HG02798 (cell line): ENCODE measurements at regions not wholly inside any gene's neighbourhood (a gene's known extent, or its start where the extent isn't known, plus 50 kb on each side); places are given as distances from the start of the nearest gene placed in this dataset.

Experiments
- ATAC-seq: cut with Tn5 transposase; IDR thresholded peaks from one replicate; pipeline ENCODE4 v1.9.1; 2021; ENCODE audit warnings: mild to moderate bottlenecking; ENCODE audit not compliant: unreplicated experiment, poor library complexity

DNA sequence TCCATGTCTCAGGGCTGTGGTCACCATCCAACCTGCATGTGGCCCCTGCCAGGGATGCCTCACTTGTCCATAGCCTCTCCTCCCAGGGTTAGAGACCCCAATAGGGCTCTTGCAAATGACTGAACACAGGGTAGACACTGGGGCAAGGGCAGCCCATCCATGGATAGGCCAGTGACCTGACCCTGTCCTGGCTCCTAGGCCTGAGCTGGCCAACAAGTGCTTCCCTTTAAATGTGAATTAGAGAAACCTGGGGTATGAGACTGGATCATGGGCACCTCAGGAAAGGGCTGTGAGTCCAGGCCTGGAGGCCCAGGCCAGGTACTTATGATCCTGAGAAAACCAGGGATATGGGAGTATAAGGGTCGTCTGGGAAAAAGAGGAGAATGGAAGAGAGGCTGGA, 64.5 kb downstream of the COPS8 start:
- ATAC-seq = no peak

- ATAC-seq = no peak
These were observed 65.2 kb downstream of the COPS8 start for GRCh38 chr2:237150831-237151375.

DNA sequence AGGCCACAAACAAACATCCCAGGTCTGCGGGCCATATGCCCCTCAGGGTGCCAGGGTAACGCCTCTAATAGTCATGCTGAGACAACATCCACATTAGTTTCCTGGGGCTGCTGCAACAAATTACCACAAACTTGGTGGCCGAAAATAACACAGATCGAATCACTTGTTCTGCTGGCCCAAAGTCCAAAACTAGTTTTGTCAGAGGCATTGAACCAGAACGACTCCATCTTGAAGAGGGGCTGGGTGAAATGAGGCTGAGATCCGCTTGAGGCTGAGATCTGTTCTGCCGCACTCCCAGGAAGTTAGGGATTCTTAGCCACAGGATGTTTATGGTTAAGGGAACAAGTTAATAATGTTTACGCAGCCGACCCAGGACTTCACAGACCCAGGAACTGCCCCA, 66.7 kb downstream of the COPS8 start:
- ATAC-seq = no peak

DNA sequence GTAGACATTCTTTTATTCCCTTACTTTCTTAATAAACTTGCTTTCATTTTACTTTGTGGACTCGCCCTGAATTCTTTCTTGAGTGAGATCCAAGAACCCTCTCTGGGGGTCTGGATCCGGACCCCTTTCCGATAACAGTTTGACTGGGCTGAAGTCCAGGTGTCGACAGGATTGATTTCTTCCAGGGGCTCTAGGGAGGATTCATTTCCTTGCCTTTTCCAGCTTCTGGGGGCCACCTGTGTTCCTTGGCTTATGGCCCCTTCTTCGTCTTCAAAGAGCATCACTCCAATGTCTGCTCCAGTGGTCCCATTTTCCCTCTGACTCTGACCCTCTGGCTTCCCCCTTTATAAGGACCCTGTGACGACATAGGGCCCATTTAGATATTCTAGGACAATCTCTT, 67.5 kb downstream of the COPS8 start:
- no peak for ATAC-seq

DNA sequence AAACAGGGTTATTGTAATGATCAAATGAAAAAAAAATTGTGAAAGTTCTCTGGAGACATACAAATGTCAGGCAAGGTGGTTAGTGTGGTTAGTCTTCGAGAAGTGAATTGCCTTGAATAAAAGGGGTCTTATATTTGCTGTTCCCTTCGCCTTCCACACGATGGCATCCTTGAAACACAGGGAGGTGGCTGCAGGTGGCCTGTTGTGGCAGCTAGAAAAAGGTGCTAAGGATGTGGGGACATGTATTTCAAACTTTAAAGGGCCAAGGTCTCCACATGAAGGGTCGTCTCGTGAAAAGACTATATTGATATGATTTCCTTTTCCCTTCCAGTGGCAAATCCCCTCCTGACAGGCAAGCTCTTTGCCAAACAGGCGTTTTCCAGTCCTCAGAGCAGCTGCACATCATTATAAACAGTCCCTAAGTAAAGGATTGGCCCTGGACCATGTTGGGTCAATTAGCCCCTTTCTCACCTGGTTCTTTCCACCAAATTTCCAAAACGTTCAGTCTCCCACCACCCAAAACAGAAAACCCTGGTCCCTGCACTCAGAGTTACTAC, 68.5 kb downstream of the COPS8 start:
- ATAC-seq = no peak

DNA sequence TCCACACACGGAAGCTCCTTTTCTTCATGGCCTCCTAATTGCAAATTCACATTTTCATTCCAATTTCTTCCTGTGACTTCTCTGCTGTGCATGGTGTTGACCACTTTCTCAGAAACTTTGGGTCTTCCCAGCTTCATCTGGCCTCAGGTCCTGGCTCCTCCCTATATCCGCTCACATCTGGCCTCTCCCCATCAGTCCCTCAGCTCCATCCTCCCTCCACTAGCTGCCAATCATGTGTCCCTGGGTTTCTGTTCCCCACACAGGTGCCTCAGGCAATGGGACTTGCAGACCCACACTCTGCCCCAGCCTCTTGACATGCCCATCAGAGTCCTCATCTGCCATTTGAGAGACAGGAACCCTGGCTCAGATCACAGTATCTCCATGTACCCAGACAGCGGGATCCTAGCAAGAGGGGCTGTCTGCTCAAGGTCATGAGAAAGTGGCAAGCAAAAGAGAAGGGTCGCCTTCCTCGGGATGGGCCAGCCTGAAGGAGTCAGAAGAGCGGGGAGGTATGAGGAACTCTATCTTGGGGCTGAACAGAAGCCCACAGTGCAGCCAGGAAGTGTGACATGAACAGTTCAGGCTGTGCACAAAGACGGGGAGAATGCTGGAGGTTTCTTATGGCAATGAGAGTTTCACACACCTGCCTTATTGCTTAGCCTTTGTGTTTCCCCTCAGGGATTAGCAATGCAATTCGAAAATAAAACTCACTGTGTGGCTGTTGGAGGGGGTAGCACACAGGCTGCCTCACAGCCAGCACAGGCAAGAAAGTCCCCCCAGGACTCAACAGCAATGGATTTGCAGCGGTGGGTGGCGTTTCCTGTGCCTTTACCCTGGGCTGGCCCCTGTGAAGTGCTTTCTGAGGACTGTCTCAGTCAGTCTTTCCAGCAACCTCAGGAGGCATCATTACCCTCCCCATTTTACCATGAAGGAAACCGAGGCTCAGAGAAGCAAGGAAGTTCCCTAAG, 69.5 kb downstream of the COPS8 start:
- ATAC-seq = peak; percentile 64

DNA sequence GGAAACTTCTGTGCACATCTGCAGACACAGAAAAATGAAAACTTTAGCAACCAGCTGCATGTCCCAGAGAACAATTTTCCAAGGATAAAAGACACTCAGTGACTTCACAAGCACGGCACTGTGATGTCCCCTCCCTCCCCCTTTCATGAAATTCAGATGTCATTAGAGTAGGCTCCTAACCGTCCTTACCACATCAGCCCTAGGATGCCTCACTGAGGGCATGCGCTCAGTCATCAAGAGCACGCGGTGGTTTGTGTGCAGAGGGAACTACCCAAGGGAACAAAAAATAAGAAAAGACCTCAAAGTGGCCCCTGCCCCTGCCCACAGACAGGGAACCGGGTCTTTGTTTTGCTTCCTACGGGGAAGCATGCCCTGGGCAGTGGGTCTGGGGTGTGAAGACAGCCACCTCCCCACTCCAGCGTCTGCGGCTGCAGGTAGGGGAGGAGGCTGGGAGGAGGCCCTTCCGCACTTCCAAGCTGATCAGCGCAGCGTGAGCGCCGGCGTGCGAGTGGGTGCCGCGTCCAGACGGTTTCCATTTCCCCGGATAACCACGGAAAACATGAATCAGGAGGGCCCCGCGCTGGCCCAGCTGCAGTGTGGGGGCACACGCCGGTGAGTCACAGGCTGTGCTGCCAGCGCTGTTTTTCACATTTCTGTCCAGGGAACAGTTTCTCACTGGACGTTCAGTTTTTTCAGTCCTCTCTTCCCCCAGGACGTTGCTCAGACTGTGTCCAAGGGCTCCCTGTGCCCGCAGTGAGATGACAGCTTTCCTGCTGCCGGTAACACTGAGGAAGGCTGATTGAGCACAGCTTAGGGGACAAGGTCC, 70.6 kb downstream of the COPS8 start:
- no peak for ATAC-seq

GRCh38 chr2:237156857-237157779, 71.4 kb downstream of the COPS8 start:
- no peak for ATAC-seq

- no peak for ATAC-seq
These were observed 72.1 kb downstream of the COPS8 start for GRCh38 chr2:237157780-237158102.

GRCh38 chr2:237158194-237158593, 72.5 kb downstream of the COPS8 start:
- no peak for ATAC-seq

GRCh38 chr2:237159006-237159911, 73.6 kb downstream of the COPS8 start:
- ATAC-seq = no peak

DNA sequence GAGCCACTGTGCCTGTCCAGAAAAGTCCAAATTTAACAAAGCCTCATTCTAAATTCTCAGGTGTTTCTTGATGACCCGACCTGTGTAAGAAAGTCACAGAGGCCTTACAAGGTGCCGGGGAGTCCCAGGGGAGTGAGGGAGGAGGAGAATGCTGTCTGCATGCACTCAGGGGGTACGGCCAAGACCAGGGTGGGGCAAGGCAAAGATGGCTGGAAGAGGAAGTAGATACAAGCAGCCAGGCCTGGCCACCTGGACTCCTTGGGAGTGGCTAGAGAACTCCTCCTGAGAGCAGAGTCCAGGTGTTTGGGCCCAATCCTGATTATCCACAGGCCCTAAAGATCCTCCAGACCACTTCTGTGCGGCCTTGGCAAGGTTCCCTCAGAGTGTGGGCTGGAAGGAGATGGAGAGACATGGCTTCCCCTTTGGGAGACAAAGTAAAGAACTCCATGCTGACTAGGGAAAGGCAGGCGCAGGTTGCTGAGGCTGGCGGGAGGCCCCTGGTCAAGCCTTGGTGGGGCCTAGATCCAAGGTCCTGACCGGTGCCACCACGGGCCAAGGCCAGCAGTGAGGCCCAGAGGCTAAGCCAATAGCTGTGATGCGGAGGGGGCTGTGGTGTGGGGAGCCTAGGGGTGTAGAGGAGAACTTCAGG, 74.7 kb downstream of the COPS8 start:
- no peak for ATAC-seq

GRCh38 chr2:237161189-237161588, 75.5 kb downstream of the COPS8 start:
- no peak for ATAC-seq

- no peak for ATAC-seq
These were observed 77.3 kb downstream of the COPS8 start for GRCh38 chr2:237162959-237163358.

DNA sequence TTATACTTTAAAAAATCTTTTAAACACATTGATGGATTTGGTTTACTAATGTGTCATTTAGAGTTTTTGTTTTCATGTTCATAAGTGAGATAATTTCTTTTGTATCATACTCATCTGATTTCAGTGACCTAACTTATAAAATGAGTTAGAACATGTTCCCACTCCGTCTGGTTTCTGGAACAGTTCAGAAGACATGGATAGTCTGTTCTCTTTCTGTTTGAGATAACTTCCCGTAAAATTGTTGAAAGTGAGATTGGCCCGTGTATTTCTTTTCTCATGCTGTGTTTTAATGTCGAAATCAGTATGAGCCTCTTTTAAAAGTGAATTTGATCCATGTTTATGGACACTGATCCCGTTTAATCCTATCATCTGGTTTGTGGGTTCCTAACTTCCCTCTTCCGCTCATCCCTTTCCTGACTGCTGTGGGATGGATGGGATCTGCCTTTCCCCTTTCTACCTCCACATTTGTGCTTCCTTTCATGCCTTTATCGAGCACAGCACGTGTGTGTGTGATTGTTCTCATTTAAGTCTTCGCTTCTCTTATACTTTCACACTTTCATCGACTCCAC, 78.9 kb downstream of the COPS8 start:
- ATAC-seq = no peak

- ATAC-seq = no peak
These were observed 80.0 kb downstream of the COPS8 start for GRCh38 chr2:237165405-237166276.

- no peak for ATAC-seq
These were observed 81.3 kb downstream of the COPS8 start for GRCh38 chr2:237167038-237167437.
